ENCODE measurements at regions not wholly inside any gene's neighbourhood (a gene's known extent, or its start where the extent isn't known, plus 50 kb on each side); places are given as distances from the start of the nearest gene placed in this dataset.
A peak's percentile ranks its signal among the peaks of the same experiment; 100 is the strongest.

GRCh38 chr6:148054219-148054618 is 288.4 kb upstream of the SASH1 start:
- DNase-seq (ENCODE audit: low read depth): no peak

GRCh38 chr6:148055419-148055818 is 287.2 kb upstream of the SASH1 start:
- no peak for TF ChIP-seq CTCF (IDR thresholded peaks at IDR 0.05; ENCODE audit: insufficient read depth, low read depth, low read length, missing control alignments)
- peak; percentile 4 for DNase-seq (ENCODE audit: low read depth)
- H3K4me3 ChIP-seq (ENCODE audit: low read length): no peak overlapping the region

More at GRCh38 chr6:148054219-148054618, 288.4 kb upstream of the SASH1 start:
- no peak overlapping the region for H3K4me3 ChIP-seq (ENCODE audit: low read length)
- TF ChIP-seq CTCF (IDR thresholded peaks at IDR 0.05; ENCODE audit: insufficient read depth, low read depth, low read length, missing control alignments): no peak

GRCh38 chr6:148059869-148060268 is 282.8 kb upstream of the SASH1 start:
- no peak for TF ChIP-seq CTCF (IDR thresholded peaks at IDR 0.05; ENCODE audit: insufficient read depth, low read depth, low read length, missing control alignments)
- no peak for DNase-seq (ENCODE audit: low read depth)

GRCh38 chr6:148064406-148065134 is 278.1 kb upstream of the SASH1 start:
- H3K4me3 ChIP-seq (ENCODE audit: low read length): no peak overlapping the region
- no peak for DNase-seq (ENCODE audit: low read depth)
- no peak for TF ChIP-seq CTCF (IDR thresholded peaks at IDR 0.05; ENCODE audit: insufficient read depth, low read depth, low read length, missing control alignments)

More at GRCh38 chr6:148059869-148060268, 282.8 kb upstream of the SASH1 start:
- no peak overlapping the region for H3K4me3 ChIP-seq (ENCODE audit: low read length)

GRCh38 chr6:148068437-148069061 is 274.1 kb upstream of the SASH1 start:
- DNase-seq (ENCODE audit: low read depth): no peak
- TF ChIP-seq CTCF (IDR thresholded peaks at IDR 0.05; ENCODE audit: insufficient read depth, low read depth, low read length, missing control alignments): no peak
- no peak overlapping the region for H3K4me3 ChIP-seq (ENCODE audit: low read length)

- H3K4me3 ChIP-seq (ENCODE audit: low read length): no peak overlapping the region
- TF ChIP-seq CTCF (IDR thresholded peaks at IDR 0.05; ENCODE audit: insufficient read depth, low read depth, low read length, missing control alignments): no peak
- no peak for DNase-seq (ENCODE audit: low read depth)
Observed at GRCh38 chr6:148069256-148069655, 273.4 kb upstream of the SASH1 start.
